OCI-LY7 (cell line): ENCODE measurements at regions not wholly inside any gene's neighbourhood (a gene's known extent, or its start where the extent isn't known, plus 50 kb on each side); places are given as distances from the start of the nearest gene placed in this dataset.

Experiments
- BruUV-seq: library from RNA; stranded (reverse); fragments of 400-500 nt; replicated peaks from 2 replicates; lab custom pipeline; 2021; lab: Mats Ljungman, UMichigan
- CTCF ChIA-PET: fragments of 300-600 bp; sonication (Branson Sonifier 250); formaldehyde crosslinking; loops from one replicate; lab custom pipeline; 2022; ENCODE audit warnings: antibody characterized with exemption; ENCODE audit not compliant: unreplicated experiment; lab: Charles Lee
- POLR2A ChIA-PET: fragments of 300-600 bp; sonication (Branson Sonifier 250); formaldehyde crosslinking; loops from one replicate; lab custom pipeline; 2022; ENCODE audit warnings: antibody characterized with exemption; lab: Charles Lee
- DNase-seq: peaks from one replicate; pipeline ENCODE4 v3.0.0-alpha.2; 2015; ENCODE audit warnings: low spot score
- H2AFZ ChIP-seq: fragments of 200-600 bp; sonication (generic), shearing (Covaris generic); 2 replicates; pipeline ENCODE4 v1.6.1; 2014; ENCODE audit warnings: mild to moderate bottlenecking, antibody characterized with exemption, low read length, moderate library complexity
- H3K27ac ChIP-seq: fragments of 200-600 bp; sonication (generic); 2 replicates; pipeline ENCODE4 v1.5.1; 2014; ENCODE audit warnings: mixed run types, low read depth, mild to moderate bottlenecking, moderate library complexity, low read length, inconsistent platforms; ENCODE audit not compliant: poor library complexity, severe bottlenecking
- H3K36me3 ChIP-seq: fragments of 200-600 bp; sonication (generic); 2 replicates; pipeline ENCODE4 v1.6.1; 2014; ENCODE audit warnings: mild to moderate bottlenecking, antibody characterized with exemption, low read length, moderate library complexity, mixed read lengths; ENCODE audit not compliant: insufficient read depth
- H3K4me1 ChIP-seq: fragments of 200-600 bp; sonication (generic); 2 replicates; pipeline ENCODE4 v1.5.1; 2014; ENCODE audit warnings: mild to moderate bottlenecking, low read length; ENCODE audit not compliant: insufficient read depth, poor library complexity, severe bottlenecking
- H3K4me2 ChIP-seq: fragments of 200-600 bp; sonication (generic); 2 replicates; pipeline ENCODE4 v1.6.1; 2014; ENCODE audit warnings: mild to moderate bottlenecking, low read length
- H3K4me3 ChIP-seq: fragments of 200-600 bp; sonication (generic); 2 replicates; pipeline ENCODE4 v1.5.1; 2014; ENCODE audit warnings: mild to moderate bottlenecking, low read depth, low read length; ENCODE audit not compliant: poor library complexity, severe bottlenecking
- H3K79me2 ChIP-seq: fragments of 200-600 bp; sonication (generic); 2 replicates; pipeline ENCODE4 v1.6.1; 2016; ENCODE audit warnings: low read depth, mild to moderate bottlenecking, low read length, moderate library complexity, mixed read lengths; ENCODE audit not compliant: insufficient read depth
- H3K9me2 ChIP-seq: fragments of 200-600 bp; sonication (generic); 2 replicates; pipeline ENCODE4 v1.6.1; 2016; ENCODE audit warnings: mild to moderate bottlenecking, low read length, mixed read lengths; ENCODE audit not compliant: insufficient read depth
- H3K9me3 ChIP-seq: fragments of 200-600 bp; sonication (generic); 2 replicates; pipeline ENCODE4 v1.6.1; 2014; ENCODE audit warnings: mild to moderate bottlenecking, mixed run types, low read length, mixed read lengths
- H4K20me1 ChIP-seq: fragments of 200-600 bp; sonication (generic); 2 replicates; pipeline ENCODE4 v1.6.1; 2014; ENCODE audit warnings: mild to moderate bottlenecking, antibody characterized with exemption, low read length, moderate library complexity, mixed read lengths; ENCODE audit not compliant: insufficient read depth
- EZH2phosphoT487 ChIP-seq: fragments of 200-600 bp; sonication (generic); IDR thresholded peaks from 2 replicates; pipeline ENCODE4 v1.6.1; 2018; ENCODE audit warnings: low read depth, borderline replicate concordance, mild to moderate bottlenecking, mixed run types, antibody characterized with exemption, low read length, moderate library complexity, mixed read lengths
- intact Hi-C: fragments of 100-400 bp; cut with micrococcal nuclease; formaldehyde crosslinking; loops from one replicate; pipeline ENCODE4 v1.10.0; 2022; ENCODE audit not compliant: unreplicated experiment
- TF ChIP-seq, protein P1 (sequence below): fragments of 200-600 bp; sonication (generic); conservative IDR thresholded peaks from 2 replicates; pipeline ENCODE4 v1.5.1; 2014; ENCODE audit warnings: mild to moderate bottlenecking, antibody characterized with exemption, low read length, moderate library complexity, mixed read lengths

DNA sequence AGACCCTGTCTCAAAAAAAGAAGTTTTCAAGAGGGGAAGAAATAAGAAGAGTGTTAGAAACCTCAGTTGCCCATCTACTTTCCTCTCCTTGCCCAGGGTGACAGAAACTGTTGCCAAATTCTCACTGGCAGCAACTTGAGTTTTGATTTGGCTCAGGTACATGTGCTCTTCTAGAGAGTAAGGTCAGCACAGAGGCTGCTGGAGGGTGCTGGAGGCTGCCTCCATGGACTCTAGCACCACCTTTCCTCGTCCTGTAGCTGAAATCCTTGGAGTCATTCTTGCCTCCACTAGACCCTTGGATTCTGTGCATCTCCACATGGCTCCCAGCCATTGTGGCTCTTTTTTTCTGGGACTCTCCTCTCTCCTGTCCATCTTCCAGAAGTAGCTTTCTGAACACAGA lies 149.1 kb downstream of the TM9SF2 start:
- Histone ChIP-seq H3K4me3 (no peak overlapping the region), H3K4me1 (no peaks in the 10 kb centered on the region), H3K9me3 (no peaks in the 10 kb centered on the region), H3K36me3 (no peaks in the 10 kb centered on the region), H3K27ac (no peak overlapping the region), H3K79me2 (no peaks in the 10 kb centered on the region), H3K4me2 (no peak overlapping the region), H2AFZ (no peak overlapping the region), H4K20me1 (no peaks in the 10 kb centered on the region), H3K9me2 (no peaks in the 10 kb centered on the region)
- intact Hi-C loops = loop anchor here (10.0 kb wide), 2 partner anchors 584 to 864 kb away; no protein-coding TSS in a partner anchor
- no TSS peak for BruUV-seq
- ChIA-PET CTCF (no interaction called here), POLR2A (no interaction called here)
- DNase-seq = no peak
- TF ChIP-seq, protein P1, sequence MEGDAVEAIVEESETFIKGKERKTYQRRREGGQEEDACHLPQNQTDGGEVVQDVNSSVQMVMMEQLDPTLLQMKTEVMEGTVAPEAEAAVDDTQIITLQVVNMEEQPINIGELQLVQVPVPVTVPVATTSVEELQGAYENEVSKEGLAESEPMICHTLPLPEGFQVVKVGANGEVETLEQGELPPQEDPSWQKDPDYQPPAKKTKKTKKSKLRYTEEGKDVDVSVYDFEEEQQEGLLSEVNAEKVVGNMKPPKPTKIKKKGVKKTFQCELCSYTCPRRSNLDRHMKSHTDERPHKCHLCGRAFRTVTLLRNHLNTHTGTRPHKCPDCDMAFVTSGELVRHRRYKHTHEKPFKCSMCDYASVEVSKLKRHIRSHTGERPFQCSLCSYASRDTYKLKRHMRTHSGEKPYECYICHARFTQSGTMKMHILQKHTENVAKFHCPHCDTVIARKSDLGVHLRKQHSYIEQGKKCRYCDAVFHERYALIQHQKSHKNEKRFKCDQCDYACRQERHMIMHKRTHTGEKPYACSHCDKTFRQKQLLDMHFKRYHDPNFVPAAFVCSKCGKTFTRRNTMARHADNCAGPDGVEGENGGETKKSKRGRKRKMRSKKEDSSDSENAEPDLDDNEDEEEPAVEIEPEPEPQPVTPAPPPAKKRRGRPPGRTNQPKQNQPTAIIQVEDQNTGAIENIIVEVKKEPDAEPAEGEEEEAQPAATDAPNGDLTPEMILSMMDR = no peak
- TF ChIP-seq EZH2phosphoT487 = no peak

DNA sequence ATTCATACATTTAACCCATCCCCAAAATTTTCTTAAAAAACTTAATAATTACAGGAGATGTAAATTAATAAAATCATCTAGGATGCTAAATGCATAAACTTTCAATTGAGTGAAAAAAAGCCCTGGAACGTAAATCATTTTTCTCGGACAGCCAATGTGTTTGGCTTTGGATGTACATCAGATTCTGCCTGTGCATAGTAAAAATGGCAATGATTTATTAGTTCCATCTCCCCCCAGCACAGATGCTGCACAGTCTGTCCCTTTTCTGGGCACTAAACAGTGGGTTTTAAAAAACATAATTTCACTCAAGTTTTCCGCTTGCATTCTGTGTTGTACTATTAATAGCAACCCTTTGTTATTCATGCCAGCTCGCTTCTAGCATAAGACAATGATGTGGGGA lies 147.7 kb downstream of the TM9SF2 start:
- Histone ChIP-seq H3K36me3 (no peaks in the 10 kb centered on the region), H3K4me1 (no peaks in the 10 kb centered on the region), H3K4me2 (no peak overlapping the region), H3K9me2 (no peaks in the 10 kb centered on the region), H3K79me2 (no peaks in the 10 kb centered on the region), H3K4me3 (no peak overlapping the region), H4K20me1 (no peaks in the 10 kb centered on the region), H3K9me3 (no peaks in the 10 kb centered on the region), H3K27ac (no peak overlapping the region), H2AFZ (no peak overlapping the region)
- no TSS peak for BruUV-seq
- intact Hi-C loops = no loop called here
- POLR2A ChIA-PET = no interaction called here
- DNase-seq = no peak
- CTCF ChIA-PET = no interaction called here
- TF ChIP-seq EZH2phosphoT487 = no peak
- TF ChIP-seq, protein P1 = no peak

DNA sequence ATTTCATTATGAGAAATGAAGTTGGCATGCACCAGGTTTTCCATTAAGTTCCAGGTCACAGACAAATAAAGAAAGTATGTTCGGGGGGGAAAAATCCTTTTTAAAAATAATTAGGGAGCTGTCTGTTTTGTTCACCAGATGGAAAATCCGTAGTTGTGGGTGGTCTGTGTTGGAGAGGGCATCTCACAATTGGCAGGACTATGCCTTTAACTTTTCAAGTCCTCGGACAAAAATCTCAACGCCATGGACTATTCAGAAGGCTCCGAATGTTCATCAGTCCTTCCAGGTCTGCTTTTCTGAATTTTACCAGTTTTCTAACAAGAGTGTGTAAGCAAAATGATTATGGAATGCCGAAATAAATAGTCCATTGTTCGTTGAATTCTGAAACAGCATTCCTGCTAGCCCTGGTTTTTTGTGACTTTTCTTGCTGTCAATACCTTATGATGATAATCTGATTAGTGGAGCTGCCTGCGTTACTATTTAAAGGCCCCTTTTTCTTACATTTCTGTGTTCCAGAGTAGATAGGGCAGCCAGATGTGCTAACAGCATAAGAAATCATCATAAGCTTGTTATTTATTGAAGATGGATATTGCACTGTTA lies 146.9 kb downstream of the TM9SF2 start:
- H3K27ac ChIP-seq = no peak overlapping the region
- no TSS peak for BruUV-seq
- no peak overlapping the region for H3K4me3 ChIP-seq
- intact Hi-C loops = no loop called here
- no peaks in the 10 kb centered on the region for H4K20me1 ChIP-seq
- no peaks in the 10 kb centered on the region for H3K9me2 ChIP-seq
- no peaks in the 10 kb centered on the region for H3K36me3 ChIP-seq
- TF ChIP-seq EZH2phosphoT487 = no peak
- TF ChIP-seq, protein P1 = no peak
- no peak for DNase-seq
- CTCF ChIA-PET = no interaction called here
- H2AFZ ChIP-seq = no peak overlapping the region
- H3K4me1 ChIP-seq = no peaks in the 10 kb centered on the region
- H3K79me2 ChIP-seq = no peaks in the 10 kb centered on the region
- no peak overlapping the region for H3K4me2 ChIP-seq
- H3K9me3 ChIP-seq = no peaks in the 10 kb centered on the region
- POLR2A ChIA-PET = interaction anchor here (2.0 kb wide), 1 partner anchor 12 kb away, joined by 5 read pairs; no protein-coding TSS in a partner anchor
